Neural cell (in vitro differentiated cells): ENCODE measurements at regions not wholly inside any gene's neighbourhood (a gene's known extent, or its start where the extent isn't known, plus 50 kb on each side); places are given as distances from the start of the nearest gene placed in this dataset.

Source experiments
- H2AFZ ChIP-seq: fragments of 200-600, 300-800 bp; sonication (generic), shearing (Covaris generic); 2 replicates; pipeline ENCODE4 v1.6.0; 2014; ENCODE audit warnings: low read depth, mild to moderate bottlenecking, antibody characterized with exemption, low read length, moderate library complexity
- H3F3A ChIP-seq: fragments of 200-600 bp; shearing (Covaris generic); 2 replicates; pipeline ENCODE4 v1.6.1; 2016; ENCODE audit warnings: mild to moderate bottlenecking, moderate library complexity, mixed read lengths, antibody characterized with exemption, low read length; ENCODE audit not compliant: insufficient read depth, poor library complexity, severe bottlenecking
- H3K27ac ChIP-seq: fragments of 200-600, 300-800 bp; sonication (generic), shearing (Covaris generic); 2 replicates; pipeline ENCODE4 v1.5.1; 2014; ENCODE audit warnings: mild to moderate bottlenecking, low read length, moderate library complexity
- H3K27me3 ChIP-seq: fragments of 300-800, 200-600 bp; sonication (generic), shearing (Covaris generic); 2 replicates; pipeline ENCODE4 v1.6.0; 2014; ENCODE audit warnings: mild to moderate bottlenecking, low read depth, low read length, moderate library complexity; ENCODE audit not compliant: insufficient read depth
- H3K36me3 ChIP-seq: fragments of 300-800, 200-600 bp; sonication (generic), shearing (Covaris generic); 2 replicates; pipeline ENCODE4 v1.5.1; 2014; ENCODE audit warnings: mild to moderate bottlenecking, antibody characterized with exemption, low read length, moderate library complexity; ENCODE audit not compliant: insufficient read depth
- H3K4me2 ChIP-seq: fragments of 300-800, 200-600 bp; sonication (generic), shearing (Covaris generic); 2 replicates; pipeline ENCODE4 v1.6.0; 2014; ENCODE audit warnings: mild to moderate bottlenecking, low read length
- H3K4me3 ChIP-seq: fragments of 300-800, 200-600 bp; sonication (generic), shearing (Covaris generic); 2 replicates; pipeline ENCODE4 v1.5.1; 2014; ENCODE audit warnings: mild to moderate bottlenecking, low read length, moderate library complexity
- H3K79me2 ChIP-seq: fragments of 200-600 bp; shearing (Covaris generic); replicated peaks from 2 replicates; pipeline ENCODE4 v1.6.0; 2014; ENCODE audit warnings: mild to moderate bottlenecking, low read length, moderate library complexity; ENCODE audit not compliant: insufficient read depth
- H3K9ac ChIP-seq: fragments of 300-800, 200-600 bp; sonication (generic), shearing (Covaris generic); 2 replicates; pipeline ENCODE4 v1.6.1; 2016; ENCODE audit warnings: mild to moderate bottlenecking, low read length, mixed read lengths
- H3K9me2 ChIP-seq: fragments of 200-600 bp; shearing (Covaris generic); 2 replicates; pipeline ENCODE4 v1.6.1; 2016; ENCODE audit warnings: mild to moderate bottlenecking, low read length, mixed read lengths; ENCODE audit not compliant: insufficient read depth
- H3K9me3 ChIP-seq: fragments of 200-600, 300-800 bp; sonication (generic), shearing (Covaris generic); 2 replicates; pipeline ENCODE4 v1.6.1; 2016; ENCODE audit warnings: mild to moderate bottlenecking, mixed run types, low read length, moderate library complexity, mixed read lengths
- H4K20me1 ChIP-seq: fragments of 200-600 bp; shearing (Covaris generic); 2 replicates; pipeline ENCODE4 v1.6.1; 2016; ENCODE audit warnings: mild to moderate bottlenecking, mixed run types; ENCODE audit not compliant: insufficient read depth
- EP300 ChIP-seq: fragments of 450-650 bp; conservative IDR thresholded peaks from 2 replicates; pipeline ENCODE4 v1.6.1; 2014; ENCODE audit warnings: antibody characterized with exemption, mild to moderate bottlenecking, moderate library complexity; ENCODE audit not compliant: poor library complexity, severe bottlenecking
- EZH2 ChIP-seq: fragments of 200-600, 300-800 bp; shearing (Covaris generic), sonication (generic); IDR thresholded peaks from 2 replicates; pipeline ENCODE4 v1.6.1; 2014; ENCODE audit warnings: antibody characterized with exemption, low read length, borderline replicate concordance, mild to moderate bottlenecking; ENCODE audit not compliant: insufficient read depth, poor library complexity, severe bottlenecking
- MXI1 ChIP-seq: fragments of 450-650 bp; conservative IDR thresholded peaks from 2 replicates; pipeline ENCODE4 v1.6.1; 2014; ENCODE audit warnings: antibody characterized with exemption, mild to moderate bottlenecking; ENCODE audit not compliant: poor library complexity, severe bottlenecking
- POLR2AphosphoS5 ChIP-seq: IDR thresholded peaks from 2 replicates; pipeline ENCODE4 v1.6.1; 2012
- RAD21 ChIP-seq: fragments of 450-650 bp; conservative IDR thresholded peaks from 2 replicates; pipeline ENCODE4 v1.6.1; 2014; ENCODE audit warnings: antibody characterized with exemption, mild to moderate bottlenecking, moderate library complexity
- SMC3 ChIP-seq: fragments of 450-650 bp; conservative IDR thresholded peaks from 2 replicates; pipeline ENCODE4 v1.6.1; 2014; ENCODE audit warnings: antibody characterized with exemption, mild to moderate bottlenecking, moderate library complexity; ENCODE audit not compliant: poor library complexity
- TAF1 ChIP-seq: IDR thresholded peaks from 2 replicates; pipeline ENCODE4 v1.6.1; 2012; ENCODE audit warnings: low read depth
- TF ChIP-seq, protein P1 (sequence below): IDR thresholded peaks from 2 replicates; pipeline ENCODE4 v1.6.1; 2012; ENCODE audit warnings: borderline replicate concordance
- TF ChIP-seq, protein P2 (sequence below): fragments of 450-650 bp; IDR thresholded peaks from 2 replicates; pipeline ENCODE4 v1.5.1; 2014; ENCODE audit warnings: antibody characterized with exemption, mild to moderate bottlenecking, moderate library complexity; ENCODE audit not compliant: poor library complexity, severe bottlenecking

DNA sequence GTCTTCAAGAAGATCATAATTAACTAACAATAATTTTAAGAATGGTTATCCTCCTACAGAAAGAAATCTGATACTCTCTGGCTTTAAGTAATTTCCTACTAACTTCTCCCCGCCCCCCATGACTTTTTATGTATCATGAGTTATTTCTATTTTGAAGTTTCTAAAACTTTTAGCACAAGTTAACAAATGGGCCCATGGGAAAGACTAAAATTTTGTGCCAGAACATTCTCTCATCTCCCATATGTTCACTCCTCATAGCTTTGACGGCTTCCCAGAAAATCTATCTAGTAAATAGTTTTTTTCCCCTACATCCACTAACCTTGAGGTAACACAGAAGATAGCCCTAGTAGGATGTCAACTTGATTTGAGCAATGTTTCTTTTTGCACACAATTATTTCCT lies 148.3 kb downstream of the POSTN start:
- TF ChIP-seq, protein P1, sequence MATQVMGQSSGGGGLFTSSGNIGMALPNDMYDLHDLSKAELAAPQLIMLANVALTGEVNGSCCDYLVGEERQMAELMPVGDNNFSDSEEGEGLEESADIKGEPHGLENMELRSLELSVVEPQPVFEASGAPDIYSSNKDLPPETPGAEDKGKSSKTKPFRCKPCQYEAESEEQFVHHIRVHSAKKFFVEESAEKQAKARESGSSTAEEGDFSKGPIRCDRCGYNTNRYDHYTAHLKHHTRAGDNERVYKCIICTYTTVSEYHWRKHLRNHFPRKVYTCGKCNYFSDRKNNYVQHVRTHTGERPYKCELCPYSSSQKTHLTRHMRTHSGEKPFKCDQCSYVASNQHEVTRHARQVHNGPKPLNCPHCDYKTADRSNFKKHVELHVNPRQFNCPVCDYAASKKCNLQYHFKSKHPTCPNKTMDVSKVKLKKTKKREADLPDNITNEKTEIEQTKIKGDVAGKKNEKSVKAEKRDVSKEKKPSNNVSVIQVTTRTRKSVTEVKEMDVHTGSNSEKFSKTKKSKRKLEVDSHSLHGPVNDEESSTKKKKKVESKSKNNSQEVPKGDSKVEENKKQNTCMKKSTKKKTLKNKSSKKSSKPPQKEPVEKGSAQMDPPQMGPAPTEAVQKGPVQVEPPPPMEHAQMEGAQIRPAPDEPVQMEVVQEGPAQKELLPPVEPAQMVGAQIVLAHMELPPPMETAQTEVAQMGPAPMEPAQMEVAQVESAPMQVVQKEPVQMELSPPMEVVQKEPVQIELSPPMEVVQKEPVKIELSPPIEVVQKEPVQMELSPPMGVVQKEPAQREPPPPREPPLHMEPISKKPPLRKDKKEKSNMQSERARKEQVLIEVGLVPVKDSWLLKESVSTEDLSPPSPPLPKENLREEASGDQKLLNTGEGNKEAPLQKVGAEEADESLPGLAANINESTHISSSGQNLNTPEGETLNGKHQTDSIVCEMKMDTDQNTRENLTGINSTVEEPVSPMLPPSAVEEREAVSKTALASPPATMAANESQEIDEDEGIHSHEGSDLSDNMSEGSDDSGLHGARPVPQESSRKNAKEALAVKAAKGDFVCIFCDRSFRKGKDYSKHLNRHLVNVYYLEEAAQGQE = no peak
- TF ChIP-seq, protein P2, sequence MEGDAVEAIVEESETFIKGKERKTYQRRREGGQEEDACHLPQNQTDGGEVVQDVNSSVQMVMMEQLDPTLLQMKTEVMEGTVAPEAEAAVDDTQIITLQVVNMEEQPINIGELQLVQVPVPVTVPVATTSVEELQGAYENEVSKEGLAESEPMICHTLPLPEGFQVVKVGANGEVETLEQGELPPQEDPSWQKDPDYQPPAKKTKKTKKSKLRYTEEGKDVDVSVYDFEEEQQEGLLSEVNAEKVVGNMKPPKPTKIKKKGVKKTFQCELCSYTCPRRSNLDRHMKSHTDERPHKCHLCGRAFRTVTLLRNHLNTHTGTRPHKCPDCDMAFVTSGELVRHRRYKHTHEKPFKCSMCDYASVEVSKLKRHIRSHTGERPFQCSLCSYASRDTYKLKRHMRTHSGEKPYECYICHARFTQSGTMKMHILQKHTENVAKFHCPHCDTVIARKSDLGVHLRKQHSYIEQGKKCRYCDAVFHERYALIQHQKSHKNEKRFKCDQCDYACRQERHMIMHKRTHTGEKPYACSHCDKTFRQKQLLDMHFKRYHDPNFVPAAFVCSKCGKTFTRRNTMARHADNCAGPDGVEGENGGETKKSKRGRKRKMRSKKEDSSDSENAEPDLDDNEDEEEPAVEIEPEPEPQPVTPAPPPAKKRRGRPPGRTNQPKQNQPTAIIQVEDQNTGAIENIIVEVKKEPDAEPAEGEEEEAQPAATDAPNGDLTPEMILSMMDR = no peak
- TF ChIP-seq EZH2 (no peak), RAD21 (no peak), TAF1 (no peak), EP300 (no peak), SMC3 (no peak), POLR2AphosphoS5 (no peak), MXI1 (no peak)

DNA sequence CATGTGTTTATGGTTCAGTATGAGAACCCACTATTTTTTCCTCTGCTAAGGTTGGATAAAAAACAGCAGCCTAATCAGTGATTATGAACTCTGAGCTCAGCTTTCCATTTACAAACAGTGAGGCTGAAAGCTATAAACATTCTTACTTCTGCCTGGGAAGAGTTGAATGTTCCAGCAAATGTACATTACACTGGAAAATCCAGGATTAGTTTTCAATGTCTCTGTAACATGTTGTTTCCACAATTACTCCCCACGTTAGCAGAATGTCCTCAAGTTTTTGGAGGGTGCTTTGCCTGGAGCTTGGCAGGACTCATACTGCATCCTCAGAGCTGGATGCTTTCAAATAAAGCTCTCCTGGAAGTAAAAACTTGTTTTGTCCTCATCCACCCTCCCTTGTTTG lies 150.4 kb downstream of the POSTN start:
- Histone ChIP-seq H3K36me3 (no peaks in the 10 kb centered on the region), H3K9me2 (no peaks in the 10 kb centered on the region), H3K4me3 (no peak overlapping the region), H4K20me1 (no peaks in the 10 kb centered on the region), H3F3A (no peaks in the 10 kb centered on the region), H3K4me2 (no peak overlapping the region), H3K27ac (no peak overlapping the region), H3K9ac (no peak overlapping the region), H2AFZ (no peak overlapping the region), H3K79me2 (no peaks in the 10 kb centered on the region), H3K9me3 (no peaks in the 10 kb centered on the region), H3K27me3 (no peaks in the 10 kb centered on the region)
- TF ChIP-seq EZH2 = no peak
- no peak for TF ChIP-seq MXI1
- no peak for TF ChIP-seq RAD21
- no peak for TF ChIP-seq TAF1
- TF ChIP-seq, protein P1 = no peak

More for the DNA sequence above, 148.3 kb downstream of the POSTN start:
- Histone ChIP-seq H3F3A (no peaks in the 10 kb centered on the region), H2AFZ (no peak overlapping the region), H3K4me2 (no peak overlapping the region), H3K27me3 (no peaks in the 10 kb centered on the region), H3K27ac (no peak overlapping the region), H4K20me1 (no peaks in the 10 kb centered on the region), H3K9me3 (no peaks in the 10 kb centered on the region), H3K36me3 (no peaks in the 10 kb centered on the region), H3K79me2 (no peaks in the 10 kb centered on the region), H3K4me3 (no peak overlapping the region), H3K9me2 (no peaks in the 10 kb centered on the region), H3K9ac (no peak overlapping the region)
